Fibroblast of lung (primary cell): ENCODE measurements at regions not wholly inside any gene's neighbourhood (a gene's known extent, or its start where the extent isn't known, plus 50 kb on each side); places are given as distances from the start of the nearest gene placed in this dataset.

ENCODE experiments used
- EZH2 ChIP-seq: IDR thresholded peaks from 2 replicates; pipeline ENCODE4 v1.5.1; 2012; ENCODE audit warnings: low read length, control low read depth, mild to moderate bottlenecking; ENCODE audit errors: missing control alignments
- TF ChIP-seq, protein P1 (sequence below), 2 donors: IDR thresholded peaks in 1 of 2; conservative IDR thresholded peaks in 1 of 2; 1 replicate in 1 of 2; 2 replicates in 1 of 2; pipeline ENCODE4 v1.5.1; 2011 to 2012; ENCODE audit warnings: low read length in 2 of 2, control low read depth in 1 of 2, inconsistent platforms in 1 of 2, low read depth in 1 of 2, mild to moderate bottlenecking in 1 of 2

DNA sequence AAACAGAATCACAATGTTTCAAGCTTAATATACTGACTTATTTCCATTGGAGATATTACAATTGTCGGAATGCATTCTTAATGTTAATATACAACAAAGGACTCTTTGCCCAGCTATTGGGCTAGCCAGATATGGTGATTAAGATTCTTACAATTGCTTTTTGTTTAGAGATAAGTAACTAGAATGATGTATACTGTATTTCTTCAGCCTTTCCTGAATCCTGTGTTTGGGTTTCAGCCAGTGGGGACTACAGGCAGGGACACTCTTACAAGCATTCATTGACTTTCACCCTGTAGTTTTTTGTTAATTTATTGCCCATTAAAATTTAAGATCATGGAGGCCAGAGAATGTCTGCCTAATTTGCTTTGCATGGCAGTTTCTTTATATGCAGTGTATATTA, 254.1 kb upstream of the TMEFF2 start:
- TF ChIP-seq, protein P1, sequence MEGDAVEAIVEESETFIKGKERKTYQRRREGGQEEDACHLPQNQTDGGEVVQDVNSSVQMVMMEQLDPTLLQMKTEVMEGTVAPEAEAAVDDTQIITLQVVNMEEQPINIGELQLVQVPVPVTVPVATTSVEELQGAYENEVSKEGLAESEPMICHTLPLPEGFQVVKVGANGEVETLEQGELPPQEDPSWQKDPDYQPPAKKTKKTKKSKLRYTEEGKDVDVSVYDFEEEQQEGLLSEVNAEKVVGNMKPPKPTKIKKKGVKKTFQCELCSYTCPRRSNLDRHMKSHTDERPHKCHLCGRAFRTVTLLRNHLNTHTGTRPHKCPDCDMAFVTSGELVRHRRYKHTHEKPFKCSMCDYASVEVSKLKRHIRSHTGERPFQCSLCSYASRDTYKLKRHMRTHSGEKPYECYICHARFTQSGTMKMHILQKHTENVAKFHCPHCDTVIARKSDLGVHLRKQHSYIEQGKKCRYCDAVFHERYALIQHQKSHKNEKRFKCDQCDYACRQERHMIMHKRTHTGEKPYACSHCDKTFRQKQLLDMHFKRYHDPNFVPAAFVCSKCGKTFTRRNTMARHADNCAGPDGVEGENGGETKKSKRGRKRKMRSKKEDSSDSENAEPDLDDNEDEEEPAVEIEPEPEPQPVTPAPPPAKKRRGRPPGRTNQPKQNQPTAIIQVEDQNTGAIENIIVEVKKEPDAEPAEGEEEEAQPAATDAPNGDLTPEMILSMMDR (conservative IDR thresholded peaks at IDR 0.05 in 1 of 2, IDR thresholded peaks at IDR 0.05 in 1 of 2; ENCODE audit: low read depth in 1 of 2, low read length in 2 of 2): no peak
- no peak for TF ChIP-seq EZH2
